HL-60 (cell line): ENCODE measurements at regions not wholly inside any gene's neighbourhood (a gene's known extent, or its start where the extent isn't known, plus 50 kb on each side); places are given as distances from the start of the nearest gene placed in this dataset.

ENCODE experiments used
- GABPA ChIP-seq: IDR thresholded peaks from 2 replicates; pipeline ENCODE4 v1.6.1; 2012; ENCODE audit warnings: low read depth
- POLR2AphosphoS5 ChIP-seq: IDR thresholded peaks from 2 replicates; pipeline ENCODE4 v1.6.1; 2012; ENCODE audit warnings: low read depth
- SPI1 ChIP-seq: IDR thresholded peaks from 2 replicates; pipeline ENCODE4 v1.6.1; 2012; ENCODE audit warnings: low read depth, mild to moderate bottlenecking, borderline replicate concordance
- TF ChIP-seq, protein P1 (sequence below): IDR thresholded peaks from one replicate; pipeline ENCODE4 v1.5.1; 2011; ENCODE audit warnings: low read length, control low read depth, inconsistent platforms; ENCODE audit not compliant: insufficient read depth
- TF ChIP-seq, protein P2 (sequence below): IDR thresholded peaks from 2 replicates; pipeline ENCODE4 v1.6.1; 2012; ENCODE audit warnings: low read depth; ENCODE audit not compliant: insufficient replicate concordance

- TF ChIP-seq, protein P1, sequence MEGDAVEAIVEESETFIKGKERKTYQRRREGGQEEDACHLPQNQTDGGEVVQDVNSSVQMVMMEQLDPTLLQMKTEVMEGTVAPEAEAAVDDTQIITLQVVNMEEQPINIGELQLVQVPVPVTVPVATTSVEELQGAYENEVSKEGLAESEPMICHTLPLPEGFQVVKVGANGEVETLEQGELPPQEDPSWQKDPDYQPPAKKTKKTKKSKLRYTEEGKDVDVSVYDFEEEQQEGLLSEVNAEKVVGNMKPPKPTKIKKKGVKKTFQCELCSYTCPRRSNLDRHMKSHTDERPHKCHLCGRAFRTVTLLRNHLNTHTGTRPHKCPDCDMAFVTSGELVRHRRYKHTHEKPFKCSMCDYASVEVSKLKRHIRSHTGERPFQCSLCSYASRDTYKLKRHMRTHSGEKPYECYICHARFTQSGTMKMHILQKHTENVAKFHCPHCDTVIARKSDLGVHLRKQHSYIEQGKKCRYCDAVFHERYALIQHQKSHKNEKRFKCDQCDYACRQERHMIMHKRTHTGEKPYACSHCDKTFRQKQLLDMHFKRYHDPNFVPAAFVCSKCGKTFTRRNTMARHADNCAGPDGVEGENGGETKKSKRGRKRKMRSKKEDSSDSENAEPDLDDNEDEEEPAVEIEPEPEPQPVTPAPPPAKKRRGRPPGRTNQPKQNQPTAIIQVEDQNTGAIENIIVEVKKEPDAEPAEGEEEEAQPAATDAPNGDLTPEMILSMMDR = no peak
- no peak for TF ChIP-seq SPI1
- TF ChIP-seq POLR2AphosphoS5 = no peak
- TF ChIP-seq GABPA = no peak
- TF ChIP-seq, protein P2, sequence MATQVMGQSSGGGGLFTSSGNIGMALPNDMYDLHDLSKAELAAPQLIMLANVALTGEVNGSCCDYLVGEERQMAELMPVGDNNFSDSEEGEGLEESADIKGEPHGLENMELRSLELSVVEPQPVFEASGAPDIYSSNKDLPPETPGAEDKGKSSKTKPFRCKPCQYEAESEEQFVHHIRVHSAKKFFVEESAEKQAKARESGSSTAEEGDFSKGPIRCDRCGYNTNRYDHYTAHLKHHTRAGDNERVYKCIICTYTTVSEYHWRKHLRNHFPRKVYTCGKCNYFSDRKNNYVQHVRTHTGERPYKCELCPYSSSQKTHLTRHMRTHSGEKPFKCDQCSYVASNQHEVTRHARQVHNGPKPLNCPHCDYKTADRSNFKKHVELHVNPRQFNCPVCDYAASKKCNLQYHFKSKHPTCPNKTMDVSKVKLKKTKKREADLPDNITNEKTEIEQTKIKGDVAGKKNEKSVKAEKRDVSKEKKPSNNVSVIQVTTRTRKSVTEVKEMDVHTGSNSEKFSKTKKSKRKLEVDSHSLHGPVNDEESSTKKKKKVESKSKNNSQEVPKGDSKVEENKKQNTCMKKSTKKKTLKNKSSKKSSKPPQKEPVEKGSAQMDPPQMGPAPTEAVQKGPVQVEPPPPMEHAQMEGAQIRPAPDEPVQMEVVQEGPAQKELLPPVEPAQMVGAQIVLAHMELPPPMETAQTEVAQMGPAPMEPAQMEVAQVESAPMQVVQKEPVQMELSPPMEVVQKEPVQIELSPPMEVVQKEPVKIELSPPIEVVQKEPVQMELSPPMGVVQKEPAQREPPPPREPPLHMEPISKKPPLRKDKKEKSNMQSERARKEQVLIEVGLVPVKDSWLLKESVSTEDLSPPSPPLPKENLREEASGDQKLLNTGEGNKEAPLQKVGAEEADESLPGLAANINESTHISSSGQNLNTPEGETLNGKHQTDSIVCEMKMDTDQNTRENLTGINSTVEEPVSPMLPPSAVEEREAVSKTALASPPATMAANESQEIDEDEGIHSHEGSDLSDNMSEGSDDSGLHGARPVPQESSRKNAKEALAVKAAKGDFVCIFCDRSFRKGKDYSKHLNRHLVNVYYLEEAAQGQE = no peak
Measured at GRCh38 chr5:25963251-25964008, 1075.0 kb downstream of the CDH9 start.
